ENCODE measurements at regions not wholly inside any gene's neighbourhood (a gene's known extent, or its start where the extent isn't known, plus 50 kb on each side); places are given as distances from the start of the nearest gene placed in this dataset.
A peak's percentile ranks its signal among the peaks of the same experiment; 100 is the strongest.
"Not testable (repeated sequence)": the region's sequence is repeated elsewhere in the genome, so short reads cannot be mapped to it uniquely, and the experiment has no call there.

- DNase-seq, result no peak
These were observed 95.6 kb upstream of the TOPAZ1 start for GRCh38 chr3:44146073-44146472.

- DNase-seq, result no peak
These were observed 81.9 kb upstream of the TOPAZ1 start for GRCh38 chr3:44159696-44160300.

- no peak for DNase-seq
These were observed 80.9 kb upstream of the TOPAZ1 start for GRCh38 chr3:44160818-44161217.

- no peak for DNase-seq
These were observed 69.8 kb upstream of the TOPAZ1 start for GRCh38 chr3:44171891-44172290.

GRCh38 chr3:44172701-44173100, 69.0 kb upstream of the TOPAZ1 start:
- not testable (repeated sequence) for DNase-seq

- DNase-seq, result no peak
These were observed 68.4 kb upstream of the TOPAZ1 start for GRCh38 chr3:44173263-44173662.

GRCh38 chr3:44175070-44175469, 66.6 kb upstream of the TOPAZ1 start:
- DNase-seq, result no peak

GRCh38 chr3:44179246-44179645, 62.4 kb upstream of the TOPAZ1 start:
- no peak for DNase-seq

- DNase-seq, result peak; percentile 46
These were observed 57.2 kb upstream of the TOPAZ1 start for GRCh38 chr3:44184319-44184953.

GRCh38 chr3:44185396-44185915, 56.2 kb upstream of the TOPAZ1 start:
- no peak for DNase-seq

- DNase-seq, result no peak
These were observed 55.5 kb upstream of the TOPAZ1 start for GRCh38 chr3:44186111-44186672.

- DNase-seq, result no peak
These were observed 55.0 kb upstream of the TOPAZ1 start for GRCh38 chr3:44186712-44187111.

All from retina (tissue), 1 donor.